Parathyroid adenoma (tissue), 2 donors: ENCODE measurements at regions not wholly inside any gene's neighbourhood (a gene's known extent, or its start where the extent isn't known, plus 50 kb on each side); places are given as distances from the start of the nearest gene placed in this dataset.

ENCODE experiments used
- H2AFZ ChIP-seq: fragments of 300-600 bp; sonication (generic); one replicate; pipeline ENCODE4 v1.7.0; 2017; ENCODE audit warnings: antibody characterized with exemption, mild to moderate bottlenecking
- H3K27ac ChIP-seq: fragments of 300-600 bp; sonication (generic); one replicate; pipeline ENCODE4 v1.7.0; 2017
- H3K27me3 ChIP-seq: fragments of 300-600 bp; sonication (generic); one replicate; pipeline ENCODE4 v1.7.0; 2017; ENCODE audit warnings: low read length; ENCODE audit not compliant: control insufficient read depth, insufficient read depth
- H3K36me3 ChIP-seq: fragments of 300-600 bp; sonication (generic); one replicate; pipeline ENCODE4 v1.7.0; 2017; ENCODE audit warnings: low read length; ENCODE audit not compliant: control insufficient read depth, insufficient read depth
- H3K4me1 ChIP-seq: fragments of 300-600 bp; sonication (generic); one replicate; pipeline ENCODE4 v1.7.0; 2017; ENCODE audit warnings: control low read depth
- H3K4me2 ChIP-seq: fragments of 300-600 bp; sonication (generic); one replicate; pipeline ENCODE4 v1.7.0; 2017; ENCODE audit warnings: low read length
- H3K4me3 ChIP-seq: fragments of 300-600 bp; sonication (generic); one replicate; pipeline ENCODE4 v1.7.0; 2017; ENCODE audit warnings: low read depth, low read length
- H3K79me2 ChIP-seq: fragments of 300-600 bp; sonication (generic); one replicate; pipeline ENCODE4 v1.7.0; 2017; ENCODE audit warnings: control low read depth
- H3K9ac ChIP-seq: fragments of 300-600 bp; sonication (generic); one replicate; pipeline ENCODE4 v1.7.0; 2017; ENCODE audit warnings: mild to moderate bottlenecking
- H3K9me3 ChIP-seq: fragments of 300-600 bp; sonication (generic); one replicate; pipeline ENCODE4 v1.7.0; 2017; ENCODE audit warnings: low read length; ENCODE audit not compliant: control insufficient read depth
- CTCF ChIP-seq: fragments of 300-600 bp; sonication (generic); IDR thresholded peaks from one replicate; pipeline ENCODE4 v1.7.0; 2017; ENCODE audit warnings: antibody characterized with exemption, mild to moderate bottlenecking
- donor health status: primary hyperparathyroidism.

GRCh38 chr3:102295756-102296155, 139.1 kb upstream of the ZPLD1 start:
- Histone ChIP-seq H3K79me2 (no peaks in the 10 kb centered on the region), H3K4me2 (no peak overlapping the region), H3K36me3 (no peaks in the 10 kb centered on the region), H3K4me3 (no peak overlapping the region), H3K9ac (no peak overlapping the region), H3K27me3 (no peaks in the 10 kb centered on the region), H3K4me1 (no peaks in the 10 kb centered on the region), H3K9me3 (no peaks in the 10 kb centered on the region), H3K27ac (no peak overlapping the region), H2AFZ (no peak overlapping the region)
- TF ChIP-seq CTCF = no peak

- no peak for TF ChIP-seq CTCF
- H3K4me3 ChIP-seq = no peak overlapping the region
- H3K4me2 ChIP-seq = no peak overlapping the region
- no peaks in the 10 kb centered on the region for H3K27me3 ChIP-seq
- H2AFZ ChIP-seq = no peak overlapping the region
- H3K79me2 ChIP-seq = no peaks in the 10 kb centered on the region
- H3K9me3 ChIP-seq = no peaks in the 10 kb centered on the region
- no peak overlapping the region for H3K9ac ChIP-seq
- no peaks in the 10 kb centered on the region for H3K4me1 ChIP-seq
- no peaks in the 10 kb centered on the region for H3K36me3 ChIP-seq
- no peak overlapping the region for H3K27ac ChIP-seq
Measured at GRCh38 chr3:102297072-102297658, 137.7 kb upstream of the ZPLD1 start.

GRCh38 chr3:102299125-102299877, 135.5 kb upstream of the ZPLD1 start:
- Histone ChIP-seq H3K36me3 (no peaks in the 10 kb centered on the region), H3K4me3 (no peak overlapping the region)

GRCh38 chr3:102301155-102301880, 133.5 kb upstream of the ZPLD1 start:
- Histone ChIP-seq H3K9ac (no peak overlapping the region), H3K27ac (no peak overlapping the region), H3K36me3 (no peaks in the 10 kb centered on the region), H3K4me1 (no peaks in the 10 kb centered on the region), H3K4me3 (no peak overlapping the region), H2AFZ (no peak overlapping the region), H3K9me3 (no peaks in the 10 kb centered on the region), H3K79me2 (no peaks in the 10 kb centered on the region), H3K4me2 (no peak overlapping the region), H3K27me3 (no peaks in the 10 kb centered on the region)
- no peak for TF ChIP-seq CTCF

More at GRCh38 chr3:102299125-102299877, 135.5 kb upstream of the ZPLD1 start:
- TF ChIP-seq CTCF = no peak
- no peaks in the 10 kb centered on the region for H3K4me1 ChIP-seq
- no peak overlapping the region for H2AFZ ChIP-seq
- H3K27me3 ChIP-seq = no peaks in the 10 kb centered on the region
- no peak overlapping the region for H3K27ac ChIP-seq
- no peaks in the 10 kb centered on the region for H3K79me2 ChIP-seq
- no peaks in the 10 kb centered on the region for H3K9me3 ChIP-seq
- H3K4me2 ChIP-seq = no peak overlapping the region
- H3K9ac ChIP-seq = no peak overlapping the region
